Activated T-cell treated with anti-CD3 and anti-CD28 coated beads, Interleukin-2, amount 50 U/mL, for 24 hours (primary cell): ENCODE measurements at regions not wholly inside any gene's neighbourhood (a gene's known extent, or its start where the extent isn't known, plus 50 kb on each side); places are given as distances from the start of the nearest gene placed in this dataset.

Experiments used
- DNase-seq: peaks from one replicate; pipeline ENCODE4 v3.0.0-alpha.2; 2020
- H3K27ac Mint-ChIP-seq: 2 replicates; pipeline ENCODE4 v1.8.0; 2020; ENCODE audit warnings: mild to moderate bottlenecking, mixed read lengths
- H3K27me3 Mint-ChIP-seq: 2 replicates; pipeline ENCODE4 v1.8.0; 2020; ENCODE audit warnings: mixed read lengths
- H3K36me3 Mint-ChIP-seq: 2 replicates; pipeline ENCODE4 v1.8.0; 2020; ENCODE audit warnings: low read depth, mixed read lengths
- H3K4me1 Mint-ChIP-seq: 2 replicates; pipeline ENCODE4 v1.8.0; 2020; ENCODE audit warnings: low read depth, mixed read lengths
- H3K4me3 Mint-ChIP-seq: 2 replicates; pipeline ENCODE4 v1.8.0; 2020; ENCODE audit warnings: mild to moderate bottlenecking, moderate library complexity, mixed read lengths
- H3K9me3 Mint-ChIP-seq: 2 replicates; pipeline ENCODE4 v1.8.0; 2020; ENCODE audit warnings: mixed read lengths

DNA sequence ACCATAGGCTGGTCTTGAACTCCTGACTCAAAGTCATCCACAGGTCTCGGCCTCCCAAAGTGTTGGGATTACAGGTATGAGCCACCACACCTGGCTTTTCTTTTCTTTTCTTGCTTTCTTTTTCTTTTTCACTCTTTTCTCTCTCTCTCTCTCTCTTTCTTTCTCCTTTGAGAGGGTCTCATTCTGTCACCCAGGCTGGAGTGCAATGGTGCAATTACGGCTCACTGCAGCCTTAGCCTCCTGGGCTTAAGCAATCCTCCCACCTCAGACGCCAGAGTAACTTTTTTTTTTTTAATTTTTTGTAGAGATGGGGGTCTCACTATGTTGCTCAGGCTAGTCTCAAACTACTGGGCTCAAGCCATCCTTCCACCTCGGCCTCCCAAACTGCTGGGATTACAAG, 133.1 kb upstream of the UBE2E1 start:
- no peaks in the 10 kb centered on the region for H3K36me3 Mint-ChIP-seq
- no peaks in the 10 kb centered on the region for H3K9me3 Mint-ChIP-seq
- no peak overlapping the region for H3K4me3 Mint-ChIP-seq
- H3K4me1 Mint-ChIP-seq = no peaks in the 10 kb centered on the region
- peaks cover 30% of the 10 kb centered on the region for H3K27me3 Mint-ChIP-seq
- no peak overlapping the region for H3K27ac Mint-ChIP-seq
- no peak for DNase-seq

DNA sequence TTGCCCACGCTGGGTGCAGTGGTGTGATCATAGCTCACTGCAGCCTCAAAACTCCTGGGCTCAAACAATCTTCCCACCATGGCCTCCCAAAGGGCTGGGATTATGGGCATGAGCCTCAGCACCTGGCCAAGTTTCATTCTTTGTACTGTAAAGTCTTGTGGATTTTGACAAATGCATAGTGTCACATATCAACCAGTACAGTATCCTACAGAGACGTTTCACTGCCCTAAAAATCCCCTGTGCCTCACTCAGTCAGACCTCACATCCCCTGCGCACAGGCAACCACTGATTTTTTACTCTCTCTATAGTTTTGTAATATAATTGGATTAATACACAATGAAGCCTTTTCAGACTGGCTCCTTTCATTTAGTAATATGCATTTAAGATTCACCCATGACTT, 130.7 kb upstream of the UBE2E1 start:
- Mint-ChIP-seq H3K9me3 (no peaks in the 10 kb centered on the region), H3K27me3 (peaks cover 29% of the 10 kb centered on the region)

DNA sequence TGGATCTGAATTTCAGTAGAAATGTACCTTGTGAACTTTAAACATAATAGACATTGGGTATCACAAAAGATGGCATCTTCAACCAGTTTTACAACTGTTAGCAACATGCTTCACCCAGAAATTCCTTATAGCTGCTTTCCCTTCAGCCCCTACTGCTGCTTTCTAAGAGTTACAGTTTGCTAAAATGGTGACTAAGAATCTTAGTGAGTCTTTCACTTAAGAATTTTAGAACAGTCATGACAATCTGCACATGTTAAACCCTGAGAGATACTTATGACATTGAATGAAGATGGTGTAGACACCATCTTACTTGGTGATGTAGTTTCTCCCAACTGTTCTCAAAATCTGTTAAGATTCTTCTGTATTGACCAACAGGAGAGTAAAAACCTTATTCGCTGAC, 129.7 kb upstream of the UBE2E1 start:
- no peak overlapping the region for H3K27ac Mint-ChIP-seq
- H3K4me3 Mint-ChIP-seq = no peak overlapping the region
- peaks cover 20% of the 10 kb centered on the region for H3K27me3 Mint-ChIP-seq
- H3K9me3 Mint-ChIP-seq = no peaks in the 10 kb centered on the region
- DNase-seq = no peak
- no peaks in the 10 kb centered on the region for H3K36me3 Mint-ChIP-seq
- H3K4me1 Mint-ChIP-seq = no peaks in the 10 kb centered on the region

More for the DNA sequence above, 130.7 kb upstream of the UBE2E1 start:
- no peak overlapping the region for H3K4me3 Mint-ChIP-seq
- no peak overlapping the region for H3K27ac Mint-ChIP-seq
- no peaks in the 10 kb centered on the region for H3K4me1 Mint-ChIP-seq
- DNase-seq = no peak
- no peaks in the 10 kb centered on the region for H3K36me3 Mint-ChIP-seq

DNA sequence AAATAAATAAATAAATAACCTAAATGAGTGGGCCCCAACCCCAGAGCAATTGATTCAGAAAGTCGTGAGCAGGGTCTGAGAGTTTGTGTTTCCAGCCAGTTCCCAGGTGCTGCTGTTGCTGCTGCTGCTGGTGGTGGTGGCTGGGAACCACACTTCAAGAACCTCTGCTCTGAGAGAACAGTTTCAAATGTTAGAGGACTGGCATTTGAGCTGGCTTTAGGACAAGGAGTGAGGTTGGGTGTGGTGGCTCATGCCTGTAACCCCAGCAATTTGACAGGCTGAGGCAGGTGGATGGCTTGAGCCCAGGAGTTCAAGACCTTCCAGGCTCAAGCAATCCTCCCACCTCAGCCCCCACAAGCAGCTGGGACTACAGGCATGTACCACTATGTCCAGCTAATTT, 123.1 kb upstream of the UBE2E1 start:
- no peak for DNase-seq
- Mint-ChIP-seq H3K27me3 (peaks cover 6% of the 10 kb centered on the region), H3K9me3 (no peaks in the 10 kb centered on the region), H3K27ac (no peak overlapping the region), H3K4me1 (no peaks in the 10 kb centered on the region), H3K4me3 (no peak overlapping the region), H3K36me3 (no peaks in the 10 kb centered on the region)

DNA sequence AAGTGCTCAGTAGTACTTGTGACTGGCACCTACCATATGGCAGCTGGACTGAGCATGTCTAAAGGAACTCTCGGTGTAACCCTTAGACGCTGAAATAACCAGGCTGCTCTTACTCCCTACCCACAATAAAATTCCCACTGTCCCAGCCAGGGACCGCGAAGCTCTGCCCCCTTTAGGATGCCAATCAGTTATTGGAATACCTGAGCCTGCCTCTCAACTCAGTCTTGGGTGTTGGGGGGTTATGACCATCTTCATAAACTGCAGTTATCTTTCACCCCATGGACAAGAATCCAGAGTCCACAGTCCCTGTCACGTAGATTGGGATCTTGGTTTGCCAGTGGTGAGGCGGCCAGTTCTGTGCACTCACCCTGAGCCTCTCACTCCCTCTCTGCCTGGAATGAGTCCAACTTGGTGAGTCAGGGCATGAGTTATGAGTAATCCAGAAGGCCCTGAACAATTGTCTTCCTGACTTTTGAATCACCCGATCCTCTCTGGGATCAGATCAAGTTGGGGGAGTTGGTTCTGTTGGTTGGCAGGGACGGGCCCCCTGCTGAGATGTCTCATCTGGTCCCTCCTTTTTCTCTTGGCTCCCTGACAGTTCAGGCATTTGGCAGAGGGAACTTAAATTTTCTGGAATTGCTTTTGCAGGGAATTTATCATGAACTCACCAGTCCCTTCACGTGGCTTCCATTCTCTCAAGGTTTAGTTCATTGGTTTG, 120.1 kb upstream of the UBE2E1 start:
- no peak for DNase-seq
- Mint-ChIP-seq H3K36me3 (no peaks in the 10 kb centered on the region), H3K4me1 (no peaks in the 10 kb centered on the region), H3K4me3 (no peak overlapping the region), H3K9me3 (no peaks in the 10 kb centered on the region), H3K27me3 (peaks cover 2% of the 10 kb centered on the region), H3K27ac (no peak overlapping the region)

DNA sequence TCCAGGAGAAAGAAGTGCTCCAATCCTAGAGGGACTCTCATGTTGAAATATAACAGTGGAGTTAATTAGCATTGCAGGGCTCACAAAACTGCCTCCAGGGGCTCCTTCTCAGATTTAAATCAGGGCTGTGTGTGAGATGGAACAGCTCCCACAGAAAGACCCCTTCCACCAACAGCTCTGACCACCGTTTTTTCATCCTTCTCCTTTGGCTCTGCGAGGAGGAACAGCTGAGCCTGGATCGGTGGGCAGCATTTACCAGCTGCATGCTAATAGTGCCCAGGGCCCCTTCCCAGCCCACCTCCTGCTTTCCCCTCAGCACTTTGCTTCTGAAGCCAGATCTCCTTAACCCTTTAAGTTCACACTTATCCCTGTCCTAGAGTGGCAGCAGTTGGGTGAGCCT, 119.2 kb upstream of the UBE2E1 start:
- Mint-ChIP-seq H3K4me3 (no peak overlapping the region), H3K36me3 (no peaks in the 10 kb centered on the region), H3K27ac (no peak overlapping the region), H3K27me3 (peaks cover 2% of the 10 kb centered on the region), H3K9me3 (no peaks in the 10 kb centered on the region), H3K4me1 (peaks cover 7% of the 10 kb centered on the region)
- DNase-seq = no peak

DNA sequence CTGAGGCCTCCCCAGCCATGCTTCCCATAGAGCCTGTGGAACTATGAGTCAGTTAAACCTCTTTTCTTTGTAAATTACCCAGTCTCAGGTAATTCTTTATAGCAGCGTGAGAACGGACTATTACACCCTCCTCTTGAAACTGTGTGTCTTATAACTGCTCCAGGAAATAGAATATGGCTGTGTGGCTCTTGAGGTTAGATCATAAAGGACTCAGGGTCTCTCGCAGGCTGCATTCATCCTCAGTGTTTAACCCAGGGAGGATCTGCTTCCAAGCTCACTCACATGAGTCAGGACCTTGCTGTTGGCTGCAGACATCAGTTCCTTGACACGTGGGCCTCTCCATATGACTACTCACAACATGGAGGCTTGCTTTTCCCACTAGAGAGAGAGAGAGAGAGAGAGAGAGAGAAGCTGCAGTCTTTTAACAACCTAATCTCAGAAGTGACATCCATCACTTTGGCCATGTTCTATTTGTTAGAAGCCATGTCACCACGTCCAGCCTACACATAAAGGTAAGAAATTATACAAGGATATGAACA, 114.3 kb upstream of the UBE2E1 start:
- H3K9me3 Mint-ChIP-seq = no peaks in the 10 kb centered on the region
- H3K27me3 Mint-ChIP-seq = peaks cover 2% of the 10 kb centered on the region
- no peaks in the 10 kb centered on the region for H3K36me3 Mint-ChIP-seq
- H3K4me1 Mint-ChIP-seq = peaks cover 7% of the 10 kb centered on the region
- no peak overlapping the region for H3K27ac Mint-ChIP-seq
- H3K4me3 Mint-ChIP-seq = no peak overlapping the region
- no peak for DNase-seq

DNA sequence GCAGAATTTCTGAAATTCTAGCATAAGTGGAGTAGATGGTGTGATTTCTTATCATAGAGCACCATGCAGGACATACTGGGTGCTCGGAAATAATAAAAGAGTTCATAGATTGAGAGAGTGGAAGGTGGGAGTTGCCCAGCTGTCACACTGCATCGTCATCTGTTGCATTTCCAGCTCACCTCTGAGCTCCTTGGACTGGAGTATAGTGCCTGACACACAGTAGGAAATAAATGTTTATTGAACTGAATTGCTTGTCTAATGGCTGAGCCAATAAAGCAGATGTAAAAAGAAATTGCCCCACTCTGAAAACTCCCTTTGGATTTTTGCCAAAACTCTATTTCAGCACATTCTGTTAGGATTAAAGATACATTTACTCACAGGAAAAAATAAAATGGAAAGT, 108.9 kb upstream of the UBE2E1 start:
- no peaks in the 10 kb centered on the region for H3K9me3 Mint-ChIP-seq

DNA sequence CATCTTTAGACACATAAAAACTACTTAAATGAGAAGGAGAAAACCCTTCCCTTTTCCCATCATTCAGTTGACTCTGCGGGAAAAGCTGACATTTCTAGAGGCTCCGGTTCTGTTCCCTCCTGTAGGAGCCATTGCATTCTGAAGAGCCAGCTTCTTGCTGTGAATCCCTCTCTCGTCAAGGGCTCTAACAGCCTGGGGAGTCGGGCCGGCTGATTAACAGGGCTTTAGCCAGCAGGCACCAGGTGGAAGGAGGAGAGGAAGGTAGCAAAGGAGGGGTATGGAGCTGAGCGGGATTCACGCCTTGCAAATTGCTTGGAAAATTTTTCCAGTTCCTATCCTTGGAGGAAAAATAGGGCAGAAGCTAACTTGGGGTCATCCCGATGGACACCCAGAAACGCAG, 108.3 kb upstream of the UBE2E1 start:
- Mint-ChIP-seq H3K36me3 (no peaks in the 10 kb centered on the region), H3K9me3 (no peaks in the 10 kb centered on the region), H3K4me3 (no peak overlapping the region), H3K27me3 (no peaks in the 10 kb centered on the region), H3K27ac (no peak overlapping the region), H3K4me1 (no peaks in the 10 kb centered on the region)
- DNase-seq = no peak

More for the DNA sequence above, 108.9 kb upstream of the UBE2E1 start:
- H3K4me1 Mint-ChIP-seq = no peaks in the 10 kb centered on the region
- H3K36me3 Mint-ChIP-seq = no peaks in the 10 kb centered on the region
- no peak for DNase-seq
- H3K27ac Mint-ChIP-seq = no peak overlapping the region
- H3K27me3 Mint-ChIP-seq = no peaks in the 10 kb centered on the region
- H3K4me3 Mint-ChIP-seq = no peak overlapping the region

DNA sequence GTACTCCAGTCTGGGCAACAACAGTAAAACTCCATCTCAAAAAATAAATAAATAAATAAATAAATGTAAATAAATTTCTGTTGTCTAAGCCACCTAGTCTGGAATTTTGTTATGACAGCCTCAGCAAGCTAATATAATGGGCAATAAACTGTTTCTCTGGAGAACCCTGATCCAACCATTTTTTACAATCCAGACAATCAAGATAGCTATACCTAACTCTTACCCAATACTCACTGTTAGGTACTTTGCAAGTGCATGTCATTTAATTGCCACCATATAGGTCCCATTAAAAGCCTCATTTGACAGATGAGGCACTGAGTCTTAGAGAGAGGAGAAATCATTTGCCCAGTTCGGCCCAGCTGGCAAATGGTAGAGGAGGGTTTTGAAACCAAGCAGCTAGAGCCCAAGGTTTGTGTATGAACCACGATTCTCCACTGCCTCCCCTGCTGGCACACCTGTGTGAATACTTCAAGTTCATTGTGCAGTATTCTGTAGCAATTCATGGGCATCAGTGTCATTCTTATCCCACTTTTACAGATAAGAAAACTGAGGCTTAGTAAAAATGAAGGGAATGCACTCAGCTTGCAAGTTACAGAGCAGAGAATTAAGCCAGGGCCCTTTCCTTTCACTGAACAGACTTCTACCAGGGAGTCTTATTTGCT, 107.0 kb upstream of the UBE2E1 start:
- Mint-ChIP-seq H3K27ac (no peak overlapping the region), H3K36me3 (no peaks in the 10 kb centered on the region)

DNA sequence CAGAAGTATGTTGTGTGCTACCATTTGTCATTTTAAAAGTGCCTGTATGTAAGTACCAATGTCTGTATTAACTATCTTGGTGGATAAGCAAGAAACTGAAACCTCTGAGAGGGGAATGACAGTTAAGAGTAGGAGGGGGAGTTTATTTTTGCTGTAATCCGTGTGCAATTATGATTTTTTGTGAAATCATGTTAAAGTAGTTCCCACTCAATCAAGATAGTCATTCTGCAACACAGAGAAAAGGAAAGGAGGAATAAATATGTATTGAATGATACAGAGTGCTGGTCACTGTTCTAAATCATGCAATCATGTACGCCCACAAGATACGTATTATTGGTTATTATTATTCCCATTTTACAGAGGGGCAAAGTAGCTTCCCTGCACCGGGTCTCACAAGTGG, 105.1 kb upstream of the UBE2E1 start:
- H3K27ac Mint-ChIP-seq = no peak overlapping the region
- H3K36me3 Mint-ChIP-seq = no peaks in the 10 kb centered on the region
- H3K4me3 Mint-ChIP-seq = no peak overlapping the region
- no peaks in the 10 kb centered on the region for H3K9me3 Mint-ChIP-seq
- no peaks in the 10 kb centered on the region for H3K27me3 Mint-ChIP-seq
- no peak for DNase-seq
- no peaks in the 10 kb centered on the region for H3K4me1 Mint-ChIP-seq

More for the DNA sequence above, 107.0 kb upstream of the UBE2E1 start:
- Mint-ChIP-seq H3K4me3 (no peak overlapping the region), H3K27me3 (no peaks in the 10 kb centered on the region), H3K4me1 (no peaks in the 10 kb centered on the region), H3K9me3 (no peaks in the 10 kb centered on the region)
- DNase-seq = no peak

DNA sequence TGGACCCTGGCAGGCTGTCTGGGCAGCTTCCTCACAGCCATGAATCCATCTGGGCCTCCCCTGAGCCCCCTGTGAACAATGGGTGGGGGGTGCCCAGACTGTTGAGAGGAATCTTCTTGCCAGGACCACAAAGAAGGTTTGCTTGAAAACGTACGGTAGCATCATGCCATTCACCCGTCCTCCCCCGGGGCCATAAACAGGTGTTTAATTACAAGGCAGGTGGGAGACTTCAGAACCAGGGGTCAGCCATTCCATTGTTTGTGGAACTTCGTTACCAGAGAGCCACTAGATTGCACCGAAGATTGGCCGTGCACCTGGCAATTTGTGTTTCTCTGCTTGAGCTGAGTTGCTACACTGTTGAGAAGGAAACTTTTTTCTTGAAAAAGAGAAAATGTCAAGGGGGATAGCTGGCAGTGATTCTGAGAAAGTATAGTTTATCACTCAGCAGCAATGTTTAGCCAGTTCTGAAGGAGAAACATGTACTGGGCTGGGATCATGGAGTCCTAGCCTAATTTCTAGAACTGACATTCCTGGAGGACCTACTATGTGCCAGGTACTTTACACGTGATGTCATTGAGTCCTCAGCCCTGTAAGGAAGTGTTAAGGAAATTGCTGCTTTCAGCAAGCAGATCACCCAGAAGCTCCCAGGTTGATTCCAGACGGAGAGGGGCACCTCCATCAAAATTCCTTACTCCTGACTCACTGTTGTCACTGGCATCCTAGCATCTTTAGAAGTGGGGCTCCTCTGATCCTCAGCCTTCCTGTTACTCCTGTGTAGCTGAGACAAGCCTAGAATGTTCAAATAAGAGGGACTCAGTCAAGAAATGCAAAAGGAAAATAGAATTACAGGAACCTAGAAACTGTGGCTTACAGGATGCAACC, 103.8 kb upstream of the UBE2E1 start:
- no peak overlapping the region for H3K4me3 Mint-ChIP-seq
- peaks cover 4% of the 10 kb centered on the region for H3K4me1 Mint-ChIP-seq
- H3K36me3 Mint-ChIP-seq = no peaks in the 10 kb centered on the region
- H3K9me3 Mint-ChIP-seq = no peaks in the 10 kb centered on the region
- no peaks in the 10 kb centered on the region for H3K27me3 Mint-ChIP-seq
- no peak overlapping the region for H3K27ac Mint-ChIP-seq
- no peak for DNase-seq

DNA sequence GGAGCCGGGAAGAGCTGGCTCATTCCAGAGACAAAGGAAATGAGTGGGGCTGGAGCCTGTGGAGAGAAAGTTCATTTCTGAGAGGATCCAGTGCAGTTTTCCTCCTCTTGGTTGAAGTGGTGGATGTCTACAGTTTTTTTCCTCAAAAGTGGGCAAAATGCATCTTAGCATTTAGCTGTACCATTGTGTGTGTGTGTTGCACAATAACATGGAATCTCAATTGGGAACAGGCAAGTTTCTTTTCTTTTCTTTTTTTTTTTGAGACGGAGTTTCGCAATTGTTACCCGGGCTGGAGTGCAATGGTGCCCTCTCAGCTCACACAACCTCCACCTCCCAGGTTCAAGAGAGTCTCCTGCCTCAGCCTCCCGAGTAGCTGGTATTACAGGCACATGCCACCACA, 101.5 kb upstream of the UBE2E1 start:
- Mint-ChIP-seq H3K4me1 (peaks cover 4% of the 10 kb centered on the region), H3K27ac (no peak overlapping the region), H3K4me3 (no peak overlapping the region), H3K36me3 (no peaks in the 10 kb centered on the region), H3K27me3 (no peaks in the 10 kb centered on the region), H3K9me3 (no peaks in the 10 kb centered on the region)
- no peak for DNase-seq

DNA sequence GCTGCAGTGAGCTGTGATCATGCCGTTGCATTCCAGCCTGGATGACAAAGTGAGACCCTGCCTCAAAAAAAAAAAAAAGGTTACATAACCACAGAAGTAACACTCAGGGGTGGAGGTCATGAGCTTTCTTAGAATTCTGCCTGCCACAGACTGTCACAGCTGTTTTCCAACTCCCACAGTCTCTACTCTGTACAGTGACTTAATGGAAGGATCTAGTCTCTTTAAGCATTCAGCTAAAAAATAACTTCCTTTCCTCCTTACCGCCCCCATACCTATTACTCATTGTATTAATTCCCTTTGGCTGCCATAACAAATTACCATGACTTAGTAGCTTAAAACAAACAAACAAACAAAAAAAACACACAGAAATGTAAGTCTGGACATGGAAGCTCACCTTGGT, 99.6 kb upstream of the UBE2E1 start:
- DNase-seq = no peak
- H3K27me3 Mint-ChIP-seq = no peaks in the 10 kb centered on the region
- H3K9me3 Mint-ChIP-seq = no peaks in the 10 kb centered on the region
- H3K36me3 Mint-ChIP-seq = no peaks in the 10 kb centered on the region
- H3K4me1 Mint-ChIP-seq = peaks cover 4% of the 10 kb centered on the region
- no peak overlapping the region for H3K4me3 Mint-ChIP-seq
- H3K27ac Mint-ChIP-seq = no peak overlapping the region
